Left lung (tissue), 4 donors: ENCODE measurements at regions not wholly inside any gene's neighbourhood (a gene's known extent, or its start where the extent isn't known, plus 50 kb on each side); places are given as distances from the start of the nearest gene placed in this dataset.

Experiments used
- ATAC-seq: fragments of 200-7000 bp; cut with Tn5 transposase; one replicate; pipeline ENCODE4 v1.9.1; 2020; ENCODE audit warnings: moderate library complexity
- DNase-seq, 4 donors: peaks; one replicate each; pipeline ENCODE4 v3.0.0-alpha.2; 2013 to 2020
- H3K27ac ChIP-seq, 2 donors: fragments of 200-600 bp; sonication (generic) in 1 of 2; one replicate each; pipeline versions ENCODE4 v1.5.0 to v1.8.0; 2020 to 2021
- H3K27me3 ChIP-seq, 2 donors: fragments of 200-600 bp; sonication (generic) in 1 of 2; one replicate each; pipeline versions ENCODE4 v1.5.0 to v1.8.0; 2020 to 2021
- H3K36me3 ChIP-seq, 2 donors: fragments of 200-600 bp; sonication (generic) in 1 of 2; one replicate each; pipeline versions ENCODE4 v1.5.0 to v1.8.0; 2020 to 2021
- H3K4me1 ChIP-seq, 2 donors: fragments of 200-600 bp; one replicate each; pipeline ENCODE4 v1.8.0; 2021
- H3K4me3 ChIP-seq, 2 donors: fragments of 200-600 bp; sonication (generic) in 1 of 2; one replicate each; pipeline versions ENCODE4 v1.5.0 to v1.8.0; 2020 to 2021; ENCODE audit warnings: mild to moderate bottlenecking in 1 of 2
- H3K9me3 ChIP-seq, 2 donors: fragments of 200-600 bp; sonication (generic) in 1 of 2; one replicate each; pipeline versions ENCODE4 v1.5.0 to v1.8.0; 2020 to 2021
- CTCF ChIP-seq, 2 donors: fragments of 200-600 bp; sonication (generic) in 1 of 2; IDR thresholded peaks; one replicate each; pipeline versions ENCODE4 v1.5.0 to v1.8.0; 2021; ENCODE audit warnings: antibody characterized with exemption in 2 of 2
- intact Hi-C, 2 donors: fragments of 100-400 bp; cut with DNase I; formaldehyde crosslinking; loops; one replicate each; pipeline versions ENCODE4 v1.11.2 to v1.14.2; 2022
- donor health status: DM: no; HTN: yes; CAD: no.
- donor health status: DM: no; HTN: no; CAD: no.

GRCh38 chr2:20939931-20940795, 103.7 kb downstream of the APOB start:
- DNase-seq (no peak), ATAC-seq (no peak)
- intact Hi-C loops: no loop called here
- no peaks in the 10 kb centered on the region for H3K36me3 ChIP-seq
- H3K4me1 ChIP-seq: no peaks in the 10 kb centered on the region
- no peak for TF ChIP-seq CTCF (IDR thresholded peaks at IDR 0.05)
- H3K9me3 ChIP-seq: no peaks in the 10 kb centered on the region
- H3K4me3 ChIP-seq: no peak overlapping the region
- no peaks in the 10 kb centered on the region for H3K27me3 ChIP-seq
- H3K27ac ChIP-seq: no peak overlapping the region

- Histone ChIP-seq H3K27ac (no peak overlapping the region), H3K4me3 (no peak overlapping the region), H3K36me3 (no peaks in the 10 kb centered on the region), H3K4me1 (no peaks in the 10 kb centered on the region), H3K27me3 (no peaks in the 10 kb centered on the region), H3K9me3 (no peaks in the 10 kb centered on the region)
- TF ChIP-seq CTCF (IDR thresholded peaks at IDR 0.05): no peak
- ATAC-seq (no peak), DNase-seq (no peak)
- intact Hi-C loops: no loop called here
Observed at GRCh38 chr2:20937353-20937752, 106.5 kb downstream of the APOB start.

GRCh38 chr2:20935168-20935775, 108.6 kb downstream of the APOB start:
- Histone ChIP-seq H3K27ac (no peak overlapping the region), H3K4me1 (no peaks in the 10 kb centered on the region), H3K27me3 (no peaks in the 10 kb centered on the region), H3K9me3 (no peaks in the 10 kb centered on the region), H3K36me3 (no peaks in the 10 kb centered on the region), H3K4me3 (no peak overlapping the region)
- intact Hi-C loops: no loop called here
- TF ChIP-seq CTCF (IDR thresholded peaks at IDR 0.05): no peak
- DNase-seq (no peak), ATAC-seq (no peak)

- ATAC-seq: no peak
- DNase-seq: no peak
Observed at GRCh38 chr2:20934236-20934635, 109.6 kb downstream of the APOB start.

More at GRCh38 chr2:20934236-20934635, 109.6 kb downstream of the APOB start:
- intact Hi-C loops: no loop called here
- H3K36me3 ChIP-seq: no peaks in the 10 kb centered on the region
- H3K27ac ChIP-seq: no peak overlapping the region
- no peaks in the 10 kb centered on the region for H3K27me3 ChIP-seq
- no peak overlapping the region for H3K4me3 ChIP-seq
- H3K9me3 ChIP-seq: no peaks in the 10 kb centered on the region
- no peaks in the 10 kb centered on the region for H3K4me1 ChIP-seq
- no peak for TF ChIP-seq CTCF (IDR thresholded peaks at IDR 0.05)
